Chondrocyte (in vitro differentiated cells): ENCODE measurements at regions not wholly inside any gene's neighbourhood (a gene's known extent, or its start where the extent isn't known, plus 50 kb on each side); places are given as distances from the start of the nearest gene placed in this dataset.

Source experiments
- DNase-seq: peaks from one replicate; pipeline ENCODE4 v3.0.0; 2021; ENCODE audit warnings: mixed read lengths, low spot score
- H3K27ac Mint-ChIP-seq: one replicate; pipeline ENCODE4 v1.8.0; 2021; ENCODE audit warnings: mild to moderate bottlenecking, moderate library complexity, mixed read lengths; ENCODE audit not compliant: unreplicated experiment
- H3K27me3 Mint-ChIP-seq: 2 replicates; pipeline ENCODE4 v1.8.0; 2021; ENCODE audit warnings: low read depth, mixed read lengths
- H3K36me3 Mint-ChIP-seq: 2 replicates; pipeline ENCODE4 v1.8.0; 2021; ENCODE audit warnings: low read depth, mixed read lengths
- H3K4me1 Mint-ChIP-seq: 2 replicates; pipeline ENCODE4 v1.8.0; 2021; ENCODE audit warnings: low read depth, mild to moderate bottlenecking, mixed read lengths
- H3K4me3 Mint-ChIP-seq: one replicate; pipeline ENCODE4 v1.8.0; 2021; ENCODE audit warnings: mild to moderate bottlenecking, moderate library complexity, mixed read lengths; ENCODE audit not compliant: unreplicated experiment
- H3K9me3 Mint-ChIP-seq: 2 replicates; pipeline ENCODE4 v1.8.0; 2021; ENCODE audit warnings: low read depth, mixed read lengths
- CTCF ChIP-seq: fragments of 200-600 bp; sonication (generic); IDR thresholded peaks from 2 replicates; pipeline ENCODE4 v1.5.0; 2021; ENCODE audit warnings: antibody characterized with exemption, mild to moderate bottlenecking, moderate library complexity

- no peak for TF ChIP-seq CTCF
- peaks cover 9% of the 10 kb centered on the region for H3K4me1 Mint-ChIP-seq
- no peaks in the 10 kb centered on the region for H3K36me3 Mint-ChIP-seq
- no peaks in the 10 kb centered on the region for H3K9me3 Mint-ChIP-seq
- no peaks in the 10 kb centered on the region for H3K27me3 Mint-ChIP-seq
- no peak for DNase-seq
- no peak overlapping the region for H3K27ac Mint-ChIP-seq
- no peak overlapping the region for H3K4me3 Mint-ChIP-seq
Observed at GRCh38 chr6:14912226-14912625, 333.6 kb upstream of the JARID2 start.

- H3K27ac Mint-ChIP-seq, result no peak overlapping the region
Observed at GRCh38 chr6:14912706-14913105, 333.2 kb upstream of the JARID2 start.

GRCh38 chr6:14913931-14914330 is 331.9 kb upstream of the JARID2 start:
- no peak for DNase-seq
- Mint-ChIP-seq H3K36me3 (no peaks in the 10 kb centered on the region), H3K27me3 (peaks cover 1% of the 10 kb centered on the region), H3K4me1 (peaks cover 14% of the 10 kb centered on the region), H3K27ac (no peak overlapping the region), H3K4me3 (no peak overlapping the region), H3K9me3 (no peaks in the 10 kb centered on the region)
- no peak for TF ChIP-seq CTCF

More at GRCh38 chr6:14912706-14913105, 333.2 kb upstream of the JARID2 start:
- peaks cover 14% of the 10 kb centered on the region for H3K4me1 Mint-ChIP-seq
- H3K4me3 Mint-ChIP-seq, result no peak overlapping the region
- no peaks in the 10 kb centered on the region for H3K27me3 Mint-ChIP-seq
- H3K9me3 Mint-ChIP-seq, result no peaks in the 10 kb centered on the region
- no peaks in the 10 kb centered on the region for H3K36me3 Mint-ChIP-seq
- TF ChIP-seq CTCF, result no peak
- no peak for DNase-seq

- no peaks in the 10 kb centered on the region for H3K9me3 Mint-ChIP-seq
- peaks cover 14% of the 10 kb centered on the region for H3K4me1 Mint-ChIP-seq
- DNase-seq, result no peak
- no peak for TF ChIP-seq CTCF
- no peak overlapping the region for H3K27ac Mint-ChIP-seq
- no peak overlapping the region for H3K4me3 Mint-ChIP-seq
- no peaks in the 10 kb centered on the region for H3K36me3 Mint-ChIP-seq
- peaks cover 1% of the 10 kb centered on the region for H3K27me3 Mint-ChIP-seq
Observed at GRCh38 chr6:14915888-14916832, 329.7 kb upstream of the JARID2 start.

GRCh38 chr6:14917109-14917910 is 328.6 kb upstream of the JARID2 start:
- no peaks in the 10 kb centered on the region for H3K36me3 Mint-ChIP-seq
- TF ChIP-seq CTCF, result no peak
- no peak for DNase-seq
- no peaks in the 10 kb centered on the region for H3K9me3 Mint-ChIP-seq
- H3K4me3 Mint-ChIP-seq, result no peak overlapping the region
- H3K4me1 Mint-ChIP-seq, result peaks cover 14% of the 10 kb centered on the region
- no peak overlapping the region for H3K27ac Mint-ChIP-seq
- H3K27me3 Mint-ChIP-seq, result peaks cover 1% of the 10 kb centered on the region
